SK-N-DZ (cell line): ENCODE measurements at regions not wholly inside any gene's neighbourhood (a gene's known extent, or its start where the extent isn't known, plus 50 kb on each side); places are given as distances from the start of the nearest gene placed in this dataset.
A peak's percentile ranks its signal among the peaks of the same experiment; 100 is the strongest.
"Not testable (repeated sequence)": the region's sequence is repeated elsewhere in the genome, so short reads cannot be mapped to it uniquely, and the experiment has no call there.

Experiments used
- DNase-seq: peaks from one replicate; pipeline ENCODE4 v3.0.0-alpha.2; 2015; ENCODE audit warnings: low spot score

GRCh38 chr13:34162544-34162933 lies 344.6 kb downstream of the RFC3 start:
- no peak for DNase-seq

DNA sequence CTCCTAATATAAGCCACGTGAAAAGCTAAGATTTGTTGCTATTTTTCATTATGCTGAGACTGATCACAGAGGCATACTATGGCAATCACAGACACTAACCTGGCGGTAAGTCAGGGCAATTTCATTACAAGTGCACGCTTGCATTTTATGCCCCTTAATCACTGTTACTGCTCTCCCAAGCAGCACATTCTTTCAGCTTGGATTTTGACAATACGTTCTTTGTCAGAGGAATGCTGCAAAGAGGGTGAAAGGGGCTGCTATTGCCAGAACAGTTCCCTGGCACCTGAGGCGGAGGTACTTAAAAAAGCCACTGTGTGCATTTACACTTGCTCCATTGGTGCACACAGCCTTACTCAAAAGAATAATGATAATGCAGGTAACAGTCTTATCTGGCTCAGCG lies 346.6 kb downstream of the RFC3 start:
- DNase-seq = no peak

GRCh38 chr13:34165158-34165557 lies 347.2 kb downstream of the RFC3 start:
- DNase-seq = no peak

GRCh38 chr13:34166406-34166805 lies 348.5 kb downstream of the RFC3 start:
- no peak for DNase-seq

DNA sequence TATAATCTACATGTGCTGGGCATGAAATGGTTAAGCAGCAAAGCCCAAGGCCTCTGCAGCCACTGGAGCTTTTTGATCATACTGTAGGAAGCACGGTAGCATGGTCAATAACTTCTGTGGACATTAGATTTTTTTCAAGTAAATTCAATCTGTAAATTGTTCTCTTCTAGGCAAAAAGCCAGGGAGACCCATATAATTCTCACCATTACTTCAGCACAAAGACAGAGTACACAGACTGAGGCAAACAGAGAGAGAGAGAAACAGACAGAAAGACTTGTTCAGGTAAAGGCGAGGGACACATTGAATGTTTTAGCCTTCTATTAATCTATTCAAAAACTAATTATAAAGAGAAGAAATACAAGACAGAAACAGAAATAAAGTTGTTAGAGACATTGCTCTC lies 349.4 kb downstream of the RFC3 start:
- no peak for DNase-seq

DNA sequence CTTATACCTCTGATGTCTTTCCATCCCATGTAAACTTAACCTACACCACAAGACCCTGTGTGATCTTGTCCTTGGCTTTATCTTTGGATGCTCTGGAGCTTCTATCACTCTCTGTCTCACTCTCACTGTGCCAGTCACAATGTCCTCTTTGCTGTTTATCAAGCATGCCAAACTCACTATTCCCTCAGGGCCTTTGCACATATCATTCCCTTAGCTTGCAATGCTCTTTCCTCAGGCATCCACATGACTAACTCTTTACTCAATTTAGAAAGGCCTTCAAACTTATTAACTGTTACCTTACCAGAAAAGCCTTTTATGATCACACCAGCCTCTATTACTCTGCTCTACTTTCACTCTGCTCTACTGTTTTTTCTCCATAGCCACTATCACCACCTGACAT lies 354.1 kb downstream of the RFC3 start:
- no peak for DNase-seq

- DNase-seq = no peak
Observed at GRCh38 chr13:34174671-34175145, 356.8 kb downstream of the RFC3 start.

DNA sequence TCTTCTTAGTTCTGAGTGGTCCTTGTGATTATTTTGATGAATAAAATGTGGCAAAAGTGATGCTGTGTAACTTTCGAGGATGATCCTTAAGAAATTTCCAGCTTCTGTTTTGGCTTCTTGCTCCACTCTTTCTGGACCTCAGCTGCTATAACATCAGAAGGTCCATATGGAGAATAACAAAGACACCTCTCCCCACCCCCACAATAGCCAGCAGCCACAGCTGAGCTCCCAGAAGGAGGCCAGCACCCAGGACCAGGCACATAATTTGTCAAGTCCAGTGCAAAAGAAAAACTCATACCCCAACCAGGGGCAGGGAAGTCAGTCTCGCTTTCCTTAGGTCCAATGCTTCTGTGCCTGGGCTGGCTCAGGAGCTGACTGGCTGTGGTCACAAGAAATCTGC lies 357.6 kb downstream of the RFC3 start:
- DNase-seq = no peak

GRCh38 chr13:34176633-34177032 lies 358.7 kb downstream of the RFC3 start:
- no peak for DNase-seq

- DNase-seq = no peak
Observed at GRCh38 chr13:34179481-34179880, 361.5 kb downstream of the RFC3 start.

DNA sequence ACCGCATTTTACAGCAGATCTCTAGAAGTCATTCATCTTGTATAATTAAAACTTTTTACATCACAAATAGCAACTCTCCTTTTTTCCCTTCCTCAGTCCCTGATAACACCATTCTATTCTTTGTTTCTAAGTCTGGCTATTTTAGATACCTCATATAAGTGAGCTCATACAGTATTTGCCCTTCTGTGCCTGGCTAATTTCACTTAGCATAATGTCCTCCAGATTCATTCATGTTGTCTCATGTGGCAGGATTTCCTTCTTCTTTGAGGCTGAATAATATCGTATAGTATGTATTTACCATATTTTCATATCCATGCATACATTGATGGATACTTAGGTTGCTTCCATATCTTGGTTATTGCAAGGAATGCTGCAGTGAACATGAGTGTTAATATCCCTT lies 362.0 kb downstream of the RFC3 start:
- no peak for DNase-seq

- not testable (repeated sequence) for DNase-seq
Observed at GRCh38 chr13:34181256-34181655, 363.3 kb downstream of the RFC3 start.

DNA sequence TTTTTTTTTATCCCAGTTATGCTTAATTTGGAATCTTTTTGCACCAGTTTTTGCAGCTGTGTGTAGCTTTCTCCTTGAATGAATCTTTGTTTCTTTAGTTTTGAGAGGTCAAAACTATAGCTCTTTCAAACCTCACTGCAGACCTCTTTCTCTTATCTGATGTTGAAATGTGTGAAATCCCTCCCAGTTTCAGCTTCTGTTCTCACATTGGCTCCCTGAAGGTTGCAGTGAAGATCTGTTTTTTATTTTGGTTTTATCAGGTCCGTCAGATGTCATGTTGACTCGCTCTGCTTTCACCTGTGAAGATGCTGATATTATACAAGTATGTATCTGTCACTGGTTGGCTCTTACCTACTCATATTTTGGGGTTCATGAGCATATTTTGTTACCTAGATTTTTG lies 372.0 kb downstream of the RFC3 start:
- peak; percentile 76 for DNase-seq

GRCh38 chr13:34201050-34201913 lies 383.3 kb downstream of the RFC3 start:
- DNase-seq = no peak

GRCh38 chr13:34207334-34207733 lies 389.4 kb downstream of the RFC3 start:
- no peak for DNase-seq

DNA sequence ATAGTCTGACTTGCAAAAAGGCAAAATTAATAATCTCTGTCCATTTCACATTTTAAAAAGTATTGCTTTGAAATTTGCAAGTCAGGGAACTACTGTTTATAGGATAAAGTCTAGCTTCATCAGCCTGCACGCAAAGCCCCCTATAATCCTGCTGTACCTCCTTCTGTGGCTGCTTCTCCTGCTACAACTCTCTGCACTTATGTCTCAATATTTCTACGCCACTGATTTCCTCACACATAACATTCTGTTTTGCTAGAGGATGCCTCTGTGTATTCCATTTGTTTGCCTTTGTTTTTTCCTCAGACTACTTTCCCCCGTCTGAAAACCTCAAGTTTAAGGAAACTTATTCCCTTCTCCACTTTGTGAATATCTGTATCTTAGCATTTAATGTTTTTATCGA lies 389.9 kb downstream of the RFC3 start:
- DNase-seq = no peak

- DNase-seq = no peak
Observed at GRCh38 chr13:34208336-34208735, 390.4 kb downstream of the RFC3 start.

DNA sequence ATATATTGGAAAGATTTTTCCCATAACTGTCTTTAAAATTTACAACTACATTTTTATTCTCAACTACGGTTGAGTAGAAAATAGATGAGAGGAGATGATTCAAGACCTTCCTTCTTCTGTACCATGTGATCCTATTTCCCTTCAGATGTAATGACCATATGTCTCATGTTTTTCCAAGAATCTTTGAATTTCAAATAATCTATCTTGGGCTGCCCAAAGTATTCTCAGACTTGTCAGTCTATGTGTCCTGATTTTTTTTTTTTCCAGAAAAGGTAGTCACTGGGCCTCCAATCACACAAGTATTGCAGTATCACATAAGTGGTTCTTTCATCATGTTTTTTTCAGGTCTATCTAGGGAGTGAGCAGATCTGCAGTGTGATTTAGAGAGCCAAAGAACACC lies 392.4 kb downstream of the RFC3 start:
- DNase-seq = no peak

DNA sequence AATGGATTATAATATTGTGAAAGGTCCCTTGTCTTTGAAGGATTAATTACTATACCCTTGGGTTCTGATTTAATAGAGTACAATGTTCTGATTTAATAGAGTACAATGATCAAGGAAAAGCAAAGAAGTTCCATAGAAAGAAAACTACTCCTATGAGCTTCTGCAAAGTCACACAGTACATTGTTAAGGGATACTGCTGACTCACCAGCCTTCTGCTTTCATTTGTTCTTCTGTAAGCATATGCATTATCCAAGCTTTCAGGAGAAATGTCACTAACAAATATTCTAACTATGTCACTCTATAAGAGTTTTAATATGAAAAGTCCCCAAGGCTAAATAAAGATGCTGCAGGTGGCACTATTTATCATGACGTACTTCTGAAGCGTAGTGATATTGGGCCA lies 396.7 kb downstream of the RFC3 start:
- no peak for DNase-seq

- DNase-seq = no peak
Observed at GRCh38 chr13:34216256-34216655, 398.3 kb downstream of the RFC3 start.

DNA sequence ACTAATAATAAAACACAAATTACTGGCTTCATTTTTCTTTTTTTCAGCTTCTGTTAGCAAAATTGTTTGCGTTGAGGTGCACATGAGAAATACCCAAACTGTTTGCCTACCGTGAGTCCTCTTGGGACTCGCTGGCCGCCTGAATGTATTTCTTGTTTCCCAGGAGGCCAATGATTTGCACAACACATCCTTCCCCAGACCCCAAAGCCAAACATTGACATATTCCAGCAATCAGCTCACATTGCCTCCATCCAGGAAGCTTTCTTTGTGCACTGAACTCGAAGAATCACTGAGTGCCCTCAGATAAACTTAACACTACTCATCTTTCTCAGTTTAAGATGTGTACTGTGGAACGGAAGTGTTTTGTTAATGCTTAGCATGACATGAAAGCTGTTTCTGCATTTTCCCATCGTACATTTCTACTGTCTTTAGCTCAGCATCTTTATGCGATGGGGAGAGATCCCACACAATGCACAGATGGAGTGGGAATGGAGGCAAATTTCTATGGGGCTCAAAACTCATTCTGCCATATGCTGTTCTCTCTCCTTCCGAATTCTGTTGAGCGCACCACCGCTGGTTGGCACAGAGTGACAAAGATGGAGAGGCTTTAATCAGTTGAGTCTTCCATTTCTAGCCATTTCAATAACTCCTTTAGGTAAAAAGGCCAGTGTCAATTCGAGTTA lies 399.5 kb downstream of the RFC3 start:
- DNase-seq = no peak

- DNase-seq = no peak
Observed at GRCh38 chr13:34223984-34224383, 406.0 kb downstream of the RFC3 start.

DNA sequence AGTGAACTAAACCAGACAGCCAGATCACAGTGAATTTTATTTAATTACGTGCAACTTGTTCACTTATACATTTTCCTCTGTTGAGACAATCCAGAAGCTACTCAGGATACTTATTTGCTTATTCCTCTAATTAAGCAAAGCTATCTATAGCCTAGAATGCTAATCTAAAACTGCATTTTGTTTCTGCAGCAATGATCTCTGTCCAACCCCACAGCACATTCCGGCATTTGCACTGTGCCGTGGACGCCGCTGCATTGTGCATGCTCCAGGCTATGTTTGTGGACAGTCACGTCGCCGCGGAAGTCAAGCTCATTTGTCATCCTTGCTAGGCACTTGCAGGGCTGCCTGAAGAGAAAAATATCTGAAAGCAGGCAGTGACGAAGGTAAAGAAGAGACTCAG lies 406.9 kb downstream of the RFC3 start:
- peak; percentile 95 for DNase-seq
